ENCODE measurements at regions not wholly inside any gene's neighbourhood (a gene's known extent, or its start where the extent isn't known, plus 50 kb on each side); places are given as distances from the start of the nearest gene placed in this dataset.
"Not testable (repeated sequence)": the region's sequence is repeated elsewhere in the genome, so short reads cannot be mapped to it uniquely, and the experiment has no call there.

GRCh38 chr15:77874063-77874462 lies 203.4 kb downstream of the TBC1D2B start:
- TF ChIP-seq CTCF (IDR thresholded peaks at IDR 0.05; ENCODE audit: insufficient read depth, low read depth, low read length, missing control alignments): no peak
- DNase-seq (ENCODE audit: low read depth): no peak
- H3K4me3 ChIP-seq (ENCODE audit: low read length): no peak overlapping the region

- H3K4me3 ChIP-seq (ENCODE audit: low read length); DNase-seq (ENCODE audit: low read depth): not testable (repeated sequence)
Observed at GRCh38 chr15:77872521-77873425, 204.7 kb downstream of the TBC1D2B start.

- no peak for DNase-seq (ENCODE audit: low read depth)
- TF ChIP-seq CTCF (IDR thresholded peaks at IDR 0.05; ENCODE audit: insufficient read depth, low read depth, low read length, missing control alignments): no peak
- H3K4me3 ChIP-seq (ENCODE audit: low read length): no peak overlapping the region
Observed at GRCh38 chr15:77871852-77872371, 205.6 kb downstream of the TBC1D2B start.

GRCh38 chr15:77870195-77871065 lies 207.1 kb downstream of the TBC1D2B start:
- H3K4me3 ChIP-seq (ENCODE audit: low read length): no peak overlapping the region
- DNase-seq (ENCODE audit: low read depth): peak; percentile 69
- TF ChIP-seq CTCF (IDR thresholded peaks at IDR 0.05; ENCODE audit: insufficient read depth, low read depth, low read length, missing control alignments): peak; percentile 85

GRCh38 chr15:77869021-77869895 lies 208.3 kb downstream of the TBC1D2B start:
- TF ChIP-seq CTCF (IDR thresholded peaks at IDR 0.05; ENCODE audit: insufficient read depth, low read depth, low read length, missing control alignments): no peak
- H3K4me3 ChIP-seq (ENCODE audit: low read length): no peak overlapping the region
- no peak for DNase-seq (ENCODE audit: low read depth)

- H3K4me3 ChIP-seq (ENCODE audit: low read length); DNase-seq (ENCODE audit: low read depth): not testable (repeated sequence)
Observed at GRCh38 chr15:77868048-77868629, 209.4 kb downstream of the TBC1D2B start.

Measured in epithelial cell of esophagus (primary cell).